ENCODE measurements at regions not wholly inside any gene's neighbourhood (a gene's known extent, or its start where the extent isn't known, plus 50 kb on each side); places are given as distances from the start of the nearest gene placed in this dataset.

- no peaks in the 10 kb centered on the region for H3K9me3 ChIP-seq
- no peak overlapping the region for H3K27ac ChIP-seq
- no peak overlapping the region for H3K4me3 ChIP-seq (ENCODE audit: low read depth in 1 of 2, low read length in 1 of 2)
- H3K36me3 ChIP-seq, result no peaks in the 10 kb centered on the region
- no peak for TF ChIP-seq CTCF (IDR thresholded peaks at IDR 0.05)
- no peaks in the 10 kb centered on the region for H3K4me1 ChIP-seq (ENCODE audit: control insufficient read depth in 1 of 2, insufficient read depth in 1 of 2, low read depth in 1 of 2, low read length in 1 of 2)
- H3K27me3 ChIP-seq, result peaks cover 55% of the 10 kb centered on the region
Measured at GRCh38 chr11:69889400-69890318, 70.4 kb upstream of the FGF3 start.

GRCh38 chr11:69890476-69890875 is 71.3 kb upstream of the FGF3 start:
- Histone ChIP-seq H3K4me3 (ENCODE audit: low read depth in 1 of 2, low read length in 1 of 2) (no peak overlapping the region), H3K9me3 (no peaks in the 10 kb centered on the region), H3K4me1 (ENCODE audit: control insufficient read depth in 1 of 2, insufficient read depth in 1 of 2, low read depth in 1 of 2, low read length in 1 of 2) (no peaks in the 10 kb centered on the region), H3K27ac (no peak overlapping the region), H3K36me3 (no peaks in the 10 kb centered on the region), H3K27me3 (peaks cover 59% of the 10 kb centered on the region)
- no peak for TF ChIP-seq CTCF (IDR thresholded peaks at IDR 0.05)

GRCh38 chr11:69891421-69892236 is 72.4 kb upstream of the FGF3 start:
- no peak for TF ChIP-seq CTCF (IDR thresholded peaks at IDR 0.05)
- Histone ChIP-seq H3K27me3 (peaks cover 66% of the 10 kb centered on the region), H3K27ac (no peak overlapping the region), H3K4me3 (ENCODE audit: low read depth in 1 of 2, low read length in 1 of 2) (no peak overlapping the region), H3K36me3 (no peaks in the 10 kb centered on the region), H3K9me3 (no peaks in the 10 kb centered on the region), H3K4me1 (ENCODE audit: control insufficient read depth in 1 of 2, insufficient read depth in 1 of 2, low read depth in 1 of 2, low read length in 1 of 2) (no peaks in the 10 kb centered on the region)

GRCh38 chr11:69892237-69892985 is 73.2 kb upstream of the FGF3 start:
- no peak for TF ChIP-seq CTCF (IDR thresholded peaks at IDR 0.05)
- peaks cover 66% of the 10 kb centered on the region for H3K27me3 ChIP-seq

GRCh38 chr11:69892986-69893555 is 73.9 kb upstream of the FGF3 start:
- Histone ChIP-seq H3K4me3 (ENCODE audit: low read depth in 1 of 2, low read length in 1 of 2) (no peak overlapping the region), H3K36me3 (no peaks in the 10 kb centered on the region), H3K27ac (no peak overlapping the region), H3K4me1 (ENCODE audit: control insufficient read depth in 1 of 2, insufficient read depth in 1 of 2, low read depth in 1 of 2, low read length in 1 of 2) (no peaks in the 10 kb centered on the region), H3K27me3 (peaks cover 66% of the 10 kb centered on the region), H3K9me3 (no peaks in the 10 kb centered on the region)
- TF ChIP-seq CTCF (IDR thresholded peaks at IDR 0.05), result no peak

More at GRCh38 chr11:69892237-69892985, 73.2 kb upstream of the FGF3 start:
- Histone ChIP-seq H3K4me3 (ENCODE audit: low read depth in 1 of 2, low read length in 1 of 2) (no peak overlapping the region), H3K27ac (no peak overlapping the region), H3K36me3 (no peaks in the 10 kb centered on the region), H3K4me1 (ENCODE audit: control insufficient read depth in 1 of 2, insufficient read depth in 1 of 2, low read depth in 1 of 2, low read length in 1 of 2) (no peaks in the 10 kb centered on the region), H3K9me3 (no peaks in the 10 kb centered on the region)
